Esophagus (tissue), 2 donors: ENCODE measurements at regions not wholly inside any gene's neighbourhood (a gene's known extent, or its start where the extent isn't known, plus 50 kb on each side); places are given as distances from the start of the nearest gene placed in this dataset.

Experiments
- H3K27ac ChIP-seq, 2 donors: one replicate each; pipeline ENCODE4 v1.5.1; 2013; ENCODE audit warnings: low read depth in 2 of 2, mild to moderate bottlenecking in 2 of 2, inconsistent platforms in 1 of 2, low read length in 1 of 2, moderate library complexity in 1 of 2
- H3K27me3 ChIP-seq, 2 donors: one replicate each; pipeline ENCODE4 v1.6.1; 2013; ENCODE audit warnings: low read length in 2 of 2, control low read depth in 1 of 2, mild to moderate bottlenecking in 1 of 2; ENCODE audit not compliant: insufficient read depth in 2 of 2, control insufficient read depth in 1 of 2
- H3K36me3 ChIP-seq, 2 donors: one replicate each; pipeline ENCODE4 v1.6.1; 2013; ENCODE audit warnings: low read length in 1 of 2; ENCODE audit not compliant: control insufficient read depth in 2 of 2, insufficient read depth in 2 of 2
- H3K4me1 ChIP-seq, 2 donors: one replicate each; pipeline ENCODE4 v1.6.1; 2013; ENCODE audit warnings: low read length in 1 of 2; ENCODE audit not compliant: control insufficient read depth in 2 of 2, insufficient read depth in 2 of 2
- H3K4me3 ChIP-seq, 2 donors: one replicate each; pipeline ENCODE4 v1.5.1; 2013; ENCODE audit warnings: low read length in 2 of 2, mild to moderate bottlenecking in 2 of 2, low read depth in 1 of 2, moderate library complexity in 1 of 2
- H3K9me3 ChIP-seq, 2 donors: one replicate each; pipeline ENCODE4 v1.6.1; 2013; ENCODE audit warnings: mild to moderate bottlenecking in 2 of 2, low read depth in 1 of 2, low read length in 1 of 2, moderate library complexity in 1 of 2; ENCODE audit not compliant: control insufficient read depth in 2 of 2, insufficient read depth in 1 of 2
- WGBS, 2 donors: extraction: QIAGEN DNeasy Blood & Tissue Kit; methylation state at CpG; one replicate each; pipeline ENCODE4 v1.1.7; 2013; 5-methylcytosine and 5-hydroxymethylcytosine counted together
- donor health status: healthy with polysubstance abuse.
- donor health status: Bipolar disorder and iron deficiency.

- H3K4me1 ChIP-seq, result no peaks in the 10 kb centered on the region
- H3K27me3 ChIP-seq, result peaks cover 0 to 2% of the 10 kb centered on the region in 2 donors
- H3K27ac ChIP-seq, result no peak overlapping the region
- H3K9me3 ChIP-seq, result no peaks in the 10 kb centered on the region
- H3K4me3 ChIP-seq, result no peak overlapping the region
- 61 to 80% methylated on average over 5 of the region's 5 CpGs for WGBS, 2 donors
- H3K36me3 ChIP-seq, result no peaks in the 10 kb centered on the region
These were observed 362.7 kb upstream of the CFAP20DC start for GRCh38 chr3:59412516-59412915.

- 80 to 84% methylated on average over 1 of the region's 1 CpG for WGBS, 2 donors
- Histone ChIP-seq H3K9me3 (no peaks in the 10 kb centered on the region), H3K27me3 (peaks cover 0 to 2% of the 10 kb centered on the region in 2 donors), H3K36me3 (no peaks in the 10 kb centered on the region), H3K4me3 (no peak overlapping the region), H3K27ac (no peak overlapping the region), H3K4me1 (no peaks in the 10 kb centered on the region)
These were observed 361.9 kb upstream of the CFAP20DC start for GRCh38 chr3:59411694-59412093.

- Histone ChIP-seq H3K27ac (no peak overlapping the region), H3K4me1 (no peaks in the 10 kb centered on the region), H3K36me3 (no peaks in the 10 kb centered on the region), H3K9me3 (no peaks in the 10 kb centered on the region), H3K4me3 (no peak overlapping the region), H3K27me3 (peaks cover 0 to 2% of the 10 kb centered on the region in 2 donors)
- WGBS, 2 donors, result 57 to 61% methylated on average over 2 of the region's 2 CpGs
These were observed 361.4 kb upstream of the CFAP20DC start for GRCh38 chr3:59411186-59411585.

- Histone ChIP-seq H3K9me3 (no peaks in the 10 kb centered on the region), H3K36me3 (no peaks in the 10 kb centered on the region), H3K27ac (no peak overlapping the region), H3K4me3 (no peak overlapping the region), H3K27me3 (peaks cover 0 to 2% of the 10 kb centered on the region in 2 donors), H3K4me1 (no peaks in the 10 kb centered on the region)
- WGBS, 2 donors, result 75 to 77% methylated on average over 2 of the region's 2 CpGs
These were observed 358.3 kb upstream of the CFAP20DC start for GRCh38 chr3:59408047-59408624.

GRCh38 chr3:59407425-59407824 lies 357.6 kb upstream of the CFAP20DC start:
- Histone ChIP-seq H3K4me3 (no peak overlapping the region), H3K9me3 (no peaks in the 10 kb centered on the region), H3K27ac (no peak overlapping the region), H3K4me1 (no peaks in the 10 kb centered on the region), H3K36me3 (no peaks in the 10 kb centered on the region), H3K27me3 (peaks cover 0 to 2% of the 10 kb centered on the region in 2 donors)
- WGBS, 2 donors, result 87 to 90% methylated on average over 5 of the region's 5 CpGs

GRCh38 chr3:59406943-59407342 lies 357.1 kb upstream of the CFAP20DC start:
- WGBS, 2 donors, result 69 to 75% methylated on average over 2 of the region's 2 CpGs
- Histone ChIP-seq H3K36me3 (no peaks in the 10 kb centered on the region), H3K9me3 (no peaks in the 10 kb centered on the region), H3K4me1 (no peaks in the 10 kb centered on the region), H3K27ac (no peak overlapping the region), H3K27me3 (peaks cover 0 to 2% of the 10 kb centered on the region in 2 donors), H3K4me3 (no peak overlapping the region)

GRCh38 chr3:59404851-59405250 lies 355.0 kb upstream of the CFAP20DC start:
- Histone ChIP-seq H3K27ac (no peak overlapping the region), H3K27me3 (no peaks in the 10 kb centered on the region), H3K9me3 (no peaks in the 10 kb centered on the region), H3K4me3 (no peak overlapping the region), H3K36me3 (no peaks in the 10 kb centered on the region), H3K4me1 (no peaks in the 10 kb centered on the region)
- 86 to 87% methylated on average over 8 of the region's 8 CpGs for WGBS, 2 donors

- no peak overlapping the region for H3K27ac ChIP-seq
- WGBS, 2 donors, result 90 to 95% methylated on average over 2 of the region's 2 CpGs
- H3K9me3 ChIP-seq, result no peaks in the 10 kb centered on the region
- no peaks in the 10 kb centered on the region for H3K4me1 ChIP-seq
- no peaks in the 10 kb centered on the region for H3K27me3 ChIP-seq
- H3K4me3 ChIP-seq, result no peak overlapping the region
- no peaks in the 10 kb centered on the region for H3K36me3 ChIP-seq
These were observed 354.2 kb upstream of the CFAP20DC start for GRCh38 chr3:59404064-59404463.

GRCh38 chr3:59401924-59402323 lies 352.1 kb upstream of the CFAP20DC start:
- H3K27me3 ChIP-seq, result no peaks in the 10 kb centered on the region
- WGBS, 2 donors, result 72 to 74% methylated on average over 2 of the region's 2 CpGs
- no peaks in the 10 kb centered on the region for H3K36me3 ChIP-seq
- H3K4me1 ChIP-seq, result no peaks in the 10 kb centered on the region
- H3K4me3 ChIP-seq, result no peak overlapping the region
- no peak overlapping the region for H3K27ac ChIP-seq
- H3K9me3 ChIP-seq, result no peaks in the 10 kb centered on the region

- no peaks in the 10 kb centered on the region for H3K4me1 ChIP-seq
- H3K4me3 ChIP-seq, result no peak overlapping the region
- H3K27ac ChIP-seq, result no peak overlapping the region
- H3K27me3 ChIP-seq, result no peaks in the 10 kb centered on the region
- H3K9me3 ChIP-seq, result no peaks in the 10 kb centered on the region
- H3K36me3 ChIP-seq, result no peaks in the 10 kb centered on the region
- WGBS, 2 donors, result 72 to 83% methylated on average over 1 of the region's 1 CpG
These were observed 342.3 kb upstream of the CFAP20DC start for GRCh38 chr3:59392116-59392515.
